Spleen (tissue), 11 donors: ENCODE measurements at regions not wholly inside any gene's neighbourhood (a gene's known extent, or its start where the extent isn't known, plus 50 kb on each side); places are given as distances from the start of the nearest gene placed in this dataset.

ENCODE experiments used
- DNase-seq: peaks from one replicate; pipeline ENCODE4 v3.0.0-alpha.2; 2020
- H3K27ac ChIP-seq, 8 donors: fragments of 200-600 bp; sonication (generic) in 7 of 8; 1 replicate in 4 of 8; 2 replicates in 4 of 8; pipeline versions ENCODE4 v1.5.0 to v1.8.0; 2016 to 2021; ENCODE audit warnings: inconsistent platforms in 4 of 8, mild to moderate bottlenecking in 4 of 8, moderate library complexity in 1 of 8
- H3K27me3 ChIP-seq, 7 donors: fragments of 200-600 bp; sonication (generic) in 6 of 7; replicated peaks in 1 of 7; 1 replicate in 4 of 7; 2 replicates in 3 of 7; pipeline versions ENCODE4 v1.5.0 to v1.8.0; 2016 to 2021; ENCODE audit warnings: inconsistent platforms in 3 of 7, mild to moderate bottlenecking in 1 of 7
- H3K36me3 ChIP-seq, 6 donors: fragments of 200-600 bp; sonication (generic) in 5 of 6; 1 replicate in 4 of 6; 2 replicates in 2 of 6; pipeline versions ENCODE4 v1.5.0 to v1.8.0; 2016 to 2021; ENCODE audit warnings: inconsistent platforms in 2 of 6
- H3K4me1 ChIP-seq, 6 donors: fragments of 200-600 bp; sonication (generic) in 5 of 6; 1 replicate in 3 of 6; 2 replicates in 3 of 6; pipeline versions ENCODE4 v1.5.0 to v1.8.0; 2016 to 2021; ENCODE audit warnings: inconsistent platforms in 3 of 6
- H3K4me3 ChIP-seq, 8 donors: fragments of 200-600 bp; sonication (generic) in 7 of 8; 1 replicate in 4 of 8; 2 replicates in 4 of 8; pipeline versions ENCODE4 v1.5.0 to v1.8.0; 2016 to 2021; ENCODE audit warnings: inconsistent platforms in 4 of 8, mild to moderate bottlenecking in 4 of 8, moderate library complexity in 2 of 8
- H3K9me3 ChIP-seq, 8 donors: fragments of 200-600 bp; sonication (generic) in 7 of 8; 1 replicate in 4 of 8; 2 replicates in 4 of 8; pipeline versions ENCODE4 v1.5.0 to v1.8.0; 2016 to 2021; ENCODE audit warnings: inconsistent platforms in 4 of 8
- POLR2A ChIP-seq, 3 donors: fragments of 450-650 bp; IDR thresholded peaks; one replicate each; pipeline ENCODE4 v1.5.1; 2017; ENCODE audit warnings: antibody characterized with exemption in 3 of 3, mild to moderate bottlenecking in 1 of 3
- POLR2AphosphoS5 ChIP-seq, 3 donors: sonication (generic); formaldehyde crosslinking; IDR thresholded peaks; one replicate each; pipeline ENCODE4 v1.5.1; 2017; ENCODE audit warnings: antibody characterized with exemption in 3 of 3
- WGBS, 5 donors: extraction: QIAGEN DNeasy Blood & Tissue Kit in 3 of 5; methylation state at CpG; one replicate each; pipeline versions ENCODE4 v1.1.5 to v1.1.7; 2013 to 2018; 5-methylcytosine and 5-hydroxymethylcytosine counted together
- intact Hi-C: fragments of 100-400 bp; cut with DNase I; formaldehyde crosslinking; loops from one replicate; pipeline ENCODE4 v1.15.0; 2023; ENCODE audit warnings: low total_unique reads
- TF ChIP-seq, protein P1 (sequence below), 11 experiments: fragments of 200-600 bp in 7 of 11; fragments of 450-650 bp in 4 of 11; sonication (generic) in 4 of 11; IDR thresholded peaks in 8 of 11; conservative IDR thresholded peaks in 3 of 11; 1 replicate in 7 of 11; 2 replicates in 4 of 11; pipeline versions ENCODE4 v1.4.0 to v1.8.0; 2016 to 2021; ENCODE audit warnings: antibody characterized with exemption in 11 of 11, inconsistent platforms in 4 of 11, mild to moderate bottlenecking in 1 of 11
- donor health status: healthy with polysubstance abuse.
- donor health status: DM: no; HTN: no; CAD: no; lungs with moderate emphysema.
- donor health status: DM: no; HTN: no; CAD: no.
- donor health status: Bipolar disorder and iron deficiency.
- donor health status: healthy.
- donor health status: DM: no; HTN: no; CAD: no.
- donor health status: DM: yes; HTN: yes; CAD: no.

DNA sequence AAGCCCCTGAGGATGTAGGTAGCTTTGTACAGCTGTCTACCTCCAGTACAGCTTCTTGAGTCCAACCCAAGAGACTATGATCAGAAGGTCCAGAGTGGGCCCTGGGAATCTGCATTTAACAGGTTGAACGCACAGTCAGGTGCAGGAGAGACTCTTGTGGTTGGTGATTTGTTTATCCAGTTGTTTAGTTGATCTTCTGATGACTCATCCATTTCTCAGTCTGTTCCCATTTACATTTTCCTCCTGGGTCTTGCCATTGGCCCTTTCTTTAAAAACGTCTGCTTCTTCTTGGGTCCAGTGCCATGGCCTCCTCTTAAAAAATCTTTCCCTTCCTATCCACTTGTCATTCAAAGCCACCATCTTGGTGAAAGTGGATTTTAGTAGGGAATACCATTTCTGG, 734.2 kb downstream of the MED13L start:
- H3K4me3 ChIP-seq: no peak overlapping the region
- DNase-seq: no peak
- intact Hi-C loops: no loop called here
- no peaks in the 10 kb centered on the region for H3K27me3 ChIP-seq
- H3K9me3 ChIP-seq: peaks cover 0 to 28% (median 11%) of the 10 kb centered on the region in 8 donors
- no peaks in the 10 kb centered on the region for H3K36me3 ChIP-seq
- WGBS, 5 donors: 55 to 79% (median 69%) methylated on average over 2 of the region's 2 CpGs
- H3K4me1 ChIP-seq: no peaks in the 10 kb centered on the region
- TF ChIP-seq POLR2A (IDR thresholded peaks at IDR 0.05): no peak
- TF ChIP-seq, protein P1, sequence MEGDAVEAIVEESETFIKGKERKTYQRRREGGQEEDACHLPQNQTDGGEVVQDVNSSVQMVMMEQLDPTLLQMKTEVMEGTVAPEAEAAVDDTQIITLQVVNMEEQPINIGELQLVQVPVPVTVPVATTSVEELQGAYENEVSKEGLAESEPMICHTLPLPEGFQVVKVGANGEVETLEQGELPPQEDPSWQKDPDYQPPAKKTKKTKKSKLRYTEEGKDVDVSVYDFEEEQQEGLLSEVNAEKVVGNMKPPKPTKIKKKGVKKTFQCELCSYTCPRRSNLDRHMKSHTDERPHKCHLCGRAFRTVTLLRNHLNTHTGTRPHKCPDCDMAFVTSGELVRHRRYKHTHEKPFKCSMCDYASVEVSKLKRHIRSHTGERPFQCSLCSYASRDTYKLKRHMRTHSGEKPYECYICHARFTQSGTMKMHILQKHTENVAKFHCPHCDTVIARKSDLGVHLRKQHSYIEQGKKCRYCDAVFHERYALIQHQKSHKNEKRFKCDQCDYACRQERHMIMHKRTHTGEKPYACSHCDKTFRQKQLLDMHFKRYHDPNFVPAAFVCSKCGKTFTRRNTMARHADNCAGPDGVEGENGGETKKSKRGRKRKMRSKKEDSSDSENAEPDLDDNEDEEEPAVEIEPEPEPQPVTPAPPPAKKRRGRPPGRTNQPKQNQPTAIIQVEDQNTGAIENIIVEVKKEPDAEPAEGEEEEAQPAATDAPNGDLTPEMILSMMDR (IDR thresholded peaks at IDR 0.05 in 8 of 11, conservative IDR thresholded peaks at IDR 0.05 in 3 of 11): no peak
- no peak for TF ChIP-seq POLR2AphosphoS5 (IDR thresholded peaks at IDR 0.05)
- no peak overlapping the region for H3K27ac ChIP-seq

DNA sequence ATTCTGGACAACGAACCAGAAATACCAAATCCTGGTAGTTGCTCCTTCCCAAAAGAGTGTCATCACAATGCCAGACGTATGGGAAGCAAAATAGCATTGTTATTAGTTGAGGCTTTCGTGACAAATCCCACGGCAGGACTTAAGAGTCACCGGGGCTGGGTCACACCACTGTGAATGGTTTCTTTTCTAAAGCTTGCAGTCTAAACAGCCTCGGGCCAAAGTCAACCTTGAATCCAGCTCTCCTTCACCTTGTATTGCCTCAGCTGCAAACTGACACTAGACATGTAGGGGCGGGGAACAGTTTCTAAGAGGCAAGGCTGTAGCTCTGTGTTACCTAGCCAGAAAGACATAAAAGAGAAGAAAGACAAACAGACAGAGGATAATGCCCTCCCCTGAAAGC, 734.8 kb downstream of the MED13L start:
- no peak for DNase-seq
- no peaks in the 10 kb centered on the region for H3K4me1 ChIP-seq
- H3K27ac ChIP-seq: no peak overlapping the region
- no peaks in the 10 kb centered on the region for H3K27me3 ChIP-seq
- intact Hi-C loops: no loop called here
- H3K36me3 ChIP-seq: no peaks in the 10 kb centered on the region
- TF ChIP-seq, protein P1 (IDR thresholded peaks at IDR 0.05 in 8 of 11, conservative IDR thresholded peaks at IDR 0.05 in 3 of 11): no peak
- TF ChIP-seq POLR2AphosphoS5 (IDR thresholded peaks at IDR 0.05) (no peak), POLR2A (IDR thresholded peaks at IDR 0.05) (no peak)
- 74 to 91% (median 84%) methylated on average over 7 of the region's 7 CpGs for WGBS, 5 donors
- H3K4me3 ChIP-seq: no peak overlapping the region
- peaks cover 0 to 32% (median 12%) of the 10 kb centered on the region in 8 donors for H3K9me3 ChIP-seq

DNA sequence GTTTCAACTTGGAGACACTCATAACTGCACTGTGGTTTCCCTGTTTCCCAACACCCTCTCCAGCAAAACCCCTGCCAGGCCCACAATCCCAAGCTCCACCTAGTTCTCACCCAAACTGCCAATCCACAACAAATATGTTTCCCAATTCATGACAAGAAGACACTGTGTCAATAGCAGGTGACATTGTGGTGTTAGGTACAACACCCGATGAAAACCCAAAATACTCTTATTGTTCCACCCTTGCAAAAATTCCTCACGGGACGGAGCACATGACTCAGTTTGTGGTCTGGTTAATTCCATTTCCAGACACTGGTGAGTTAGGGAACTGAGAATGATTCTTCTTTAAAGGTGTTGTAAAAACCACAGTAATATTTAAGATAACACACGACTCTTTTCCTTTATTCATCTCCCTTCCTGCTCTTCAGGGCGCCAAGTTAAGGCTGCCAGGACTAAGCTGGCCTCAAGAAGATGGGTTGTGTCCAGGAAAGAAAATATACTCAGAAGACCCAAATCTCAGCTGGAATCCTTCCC, 735.5 kb downstream of the MED13L start:
- 73 to 96% (median 93%) methylated on average over 5 of the region's 5 CpGs for WGBS, 5 donors
- H3K36me3 ChIP-seq: no peaks in the 10 kb centered on the region
- TF ChIP-seq POLR2AphosphoS5 (IDR thresholded peaks at IDR 0.05) (no peak), POLR2A (IDR thresholded peaks at IDR 0.05) (no peak)
- TF ChIP-seq, protein P1 (IDR thresholded peaks at IDR 0.05 in 8 of 11, conservative IDR thresholded peaks at IDR 0.05 in 3 of 11): no peak
- DNase-seq: no peak
- intact Hi-C loops: no loop called here
- H3K27me3 ChIP-seq: no peaks in the 10 kb centered on the region
- peaks cover 0 to 32% (median 12%) of the 10 kb centered on the region in 8 donors for H3K9me3 ChIP-seq
- H3K4me1 ChIP-seq: no peaks in the 10 kb centered on the region
- no peak overlapping the region for H3K27ac ChIP-seq
- H3K4me3 ChIP-seq: no peak overlapping the region

DNA sequence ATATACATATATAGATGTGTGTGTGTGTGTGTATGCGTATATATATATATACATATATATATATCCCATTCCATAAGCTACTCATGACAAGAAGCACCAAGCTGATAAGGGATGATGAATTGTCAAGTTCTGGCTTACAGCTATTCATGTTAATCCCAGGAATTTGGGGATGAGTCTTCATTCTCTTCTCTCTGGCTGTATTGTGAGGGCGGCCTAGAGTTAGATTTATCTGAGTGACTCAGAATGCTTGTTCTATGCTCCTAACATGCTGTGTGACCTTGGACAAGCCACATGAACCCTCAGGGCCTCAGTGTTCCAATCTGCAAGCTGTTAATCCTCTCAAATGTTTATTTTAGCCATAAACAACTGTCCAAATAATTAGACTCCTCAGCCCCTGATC, 749.0 kb downstream of the MED13L start:
- H3K4me1 ChIP-seq: no peaks in the 10 kb centered on the region
- intact Hi-C loops: no loop called here
- H3K9me3 ChIP-seq: peaks cover 0 to under 1% (median 0%) of the 10 kb centered on the region in 8 donors
- no peak for DNase-seq
- TF ChIP-seq, protein P1 (IDR thresholded peaks at IDR 0.05 in 8 of 11, conservative IDR thresholded peaks at IDR 0.05 in 3 of 11): no peak
- no peak for TF ChIP-seq POLR2AphosphoS5 (IDR thresholded peaks at IDR 0.05)
- TF ChIP-seq POLR2A (IDR thresholded peaks at IDR 0.05): no peak
- 85 to 97% (median 96%) methylated on average over 2 of the region's 2 CpGs for WGBS, 5 donors
- no peak overlapping the region for H3K4me3 ChIP-seq
- no peaks in the 10 kb centered on the region for H3K36me3 ChIP-seq
- H3K27ac ChIP-seq: no peak overlapping the region
- H3K27me3 ChIP-seq: no peaks in the 10 kb centered on the region
